HepG2 (cell line): ENCODE measurements at regions not wholly inside any gene's neighbourhood (a gene's known extent, or its start where the extent isn't known, plus 50 kb on each side); places are given as distances from the start of the nearest gene placed in this dataset.
A peak's percentile ranks its signal among the peaks of the same experiment; 100 is the strongest.

Experiments used
- ADNP ChIP-seq: sonication (generic); formaldehyde crosslinking; IDR thresholded peaks from 2 replicates; pipeline ENCODE4 v1.4.0; 2020; ENCODE audit warnings: missing genetic modification reagents
- AHDC1 ChIP-seq: sonication (generic); formaldehyde crosslinking; IDR thresholded peaks from 2 replicates; pipeline ENCODE4 v1.5.1; 2020; ENCODE audit warnings: mild to moderate bottlenecking, missing genetic modification reagents, borderline replicate concordance
- CAMTA2 ChIP-seq: sonication (generic); formaldehyde crosslinking; IDR thresholded peaks from 2 replicates; pipeline ENCODE4 v1.4.0; 2020; ENCODE audit warnings: mild to moderate bottlenecking, missing genetic modification reagents, borderline replicate concordance
- CEBPG ChIP-seq: IDR thresholded peaks from 2 replicates; pipeline ENCODE4 v1.6.1; 2016
- HOXD1 ChIP-seq: sonication (generic); formaldehyde crosslinking; IDR thresholded peaks from 2 replicates; pipeline ENCODE4 v1.5.0; 2020; ENCODE audit warnings: missing genetic modification reagents
- KDM1A ChIP-seq: IDR thresholded peaks from 2 replicates; pipeline ENCODE4 v1.6.1; 2016; ENCODE audit warnings: missing compliant biosample characterization
- KDM5B ChIP-seq: sonication (generic); formaldehyde crosslinking; IDR thresholded peaks from 2 replicates; pipeline ENCODE4 v1.4.0; 2020; ENCODE audit warnings: missing genetic modification reagents, mild to moderate bottlenecking, borderline replicate concordance
- MED8 ChIP-seq: sonication (generic); formaldehyde crosslinking; IDR thresholded peaks from 2 replicates; pipeline ENCODE4 v1.8.1; 2023; ENCODE audit warnings: mild to moderate bottlenecking, missing genetic modification reagents; ENCODE audit not compliant: insufficient replicate concordance
- MEIS1 ChIP-seq: sonication (generic); formaldehyde crosslinking; IDR thresholded peaks from 2 replicates; pipeline ENCODE4 v1.9.0; 2021; ENCODE audit warnings: mild to moderate bottlenecking, missing genetic modification reagents, moderate library complexity, borderline replicate concordance
- MLLT10 ChIP-seq: sonication (generic); formaldehyde crosslinking; IDR thresholded peaks from 2 replicates; pipeline ENCODE4 v1.4.0; 2020; ENCODE audit warnings: missing genetic modification reagents
- MTF2 ChIP-seq: sonication (generic); formaldehyde crosslinking; IDR thresholded peaks from 2 replicates; pipeline ENCODE4 v1.5.0; 2020; ENCODE audit warnings: missing genetic modification reagents, borderline replicate concordance
- NR2F6 ChIP-seq, 2 experiments: IDR thresholded peaks; 2 replicates each; pipeline ENCODE4 v1.6.1; 2016; ENCODE audit warnings: antibody characterized with exemption in 1 of 2, mild to moderate bottlenecking in 1 of 2
- SMAD3 ChIP-seq: sonication (generic); formaldehyde crosslinking; IDR thresholded peaks from 2 replicates; pipeline ENCODE4 v1.4.0; 2020; ENCODE audit warnings: missing genetic modification reagents
- TFE3 ChIP-seq: IDR thresholded peaks from 2 replicates; pipeline ENCODE4 v1.6.1; 2016
- ZBTB38 ChIP-seq: sonication (generic); formaldehyde crosslinking; IDR thresholded peaks from 2 replicates; pipeline ENCODE4 v1.5.1; 2020; ENCODE audit warnings: mild to moderate bottlenecking, missing genetic modification reagents
- ZC3H13 ChIP-seq: sonication (generic); formaldehyde crosslinking; IDR thresholded peaks from 2 replicates; pipeline ENCODE4 v1.8.1; 2023; ENCODE audit warnings: mild to moderate bottlenecking, missing genetic modification reagents, moderate library complexity
- ZNF343 ChIP-seq: sonication (generic); formaldehyde crosslinking; IDR thresholded peaks from 2 replicates; pipeline ENCODE4 v1.4.0; 2020; ENCODE audit warnings: mild to moderate bottlenecking, missing genetic modification reagents
- ZNF362 ChIP-seq: sonication (generic); formaldehyde crosslinking; IDR thresholded peaks from 2 replicates; pipeline ENCODE4 v1.4.0; 2020; ENCODE audit warnings: missing genetic modification reagents, mild to moderate bottlenecking, borderline replicate concordance
- ZNF563 ChIP-seq: sonication (generic); formaldehyde crosslinking; IDR thresholded peaks from 2 replicates; pipeline ENCODE4 v1.8.0; 2022; ENCODE audit warnings: mild to moderate bottlenecking, moderate library complexity, missing genetic modification reagents
- ZNF619 ChIP-seq: sonication (generic); formaldehyde crosslinking; IDR thresholded peaks from 2 replicates; pipeline ENCODE4 v1.4.0; 2020; ENCODE audit warnings: mild to moderate bottlenecking, missing genetic modification reagents
- ZNF777 ChIP-seq: sonication (generic); formaldehyde crosslinking; IDR thresholded peaks from 2 replicates; pipeline ENCODE4 v1.4.0; 2020; ENCODE audit warnings: missing genetic modification reagents
- ZSCAN22 ChIP-seq: sonication (generic); formaldehyde crosslinking; IDR thresholded peaks from 2 replicates; pipeline ENCODE4 v1.4.0; 2020; ENCODE audit warnings: mild to moderate bottlenecking, missing genetic modification reagents
- TF ChIP-seq, protein P1 (sequence below): IDR thresholded peaks from 2 replicates; pipeline ENCODE4 v1.6.1; 2012; ENCODE audit warnings: inconsistent platforms

DNA sequence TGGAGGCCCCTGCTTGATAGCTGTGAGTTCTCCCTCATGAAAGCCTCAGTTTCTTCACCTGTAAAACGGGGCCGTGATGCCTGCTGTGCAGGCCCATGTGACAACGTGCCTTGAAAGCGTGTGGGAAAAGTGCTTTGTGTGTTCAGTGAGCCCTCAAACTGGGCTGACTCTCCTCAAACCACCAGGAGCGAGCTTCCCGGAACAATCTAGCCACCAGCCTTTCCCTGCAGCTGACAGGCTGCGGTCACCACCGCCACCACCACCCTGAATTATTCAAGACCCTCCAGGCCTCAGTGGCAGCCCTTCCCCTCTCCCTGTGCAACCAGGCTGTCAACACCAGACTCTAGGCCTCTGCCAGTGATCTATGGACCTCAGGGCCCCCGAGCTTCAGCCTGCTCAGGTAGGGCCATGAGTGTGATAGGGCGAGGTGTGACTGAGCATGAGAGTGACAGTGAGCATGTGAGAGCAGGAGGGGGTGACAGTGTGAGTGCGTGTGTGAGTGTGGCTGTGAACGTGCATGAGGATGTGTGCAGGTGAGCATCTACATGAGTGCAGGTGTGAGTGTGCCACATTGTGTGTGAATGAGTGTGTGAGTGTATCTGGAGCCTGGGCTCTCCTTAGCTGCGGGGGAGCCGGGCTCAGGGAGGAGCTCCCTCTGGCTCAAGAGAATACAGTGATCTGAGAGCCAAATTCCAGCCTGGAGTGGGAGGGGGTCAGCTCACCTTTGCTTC is 53.3 kb upstream of the PSD2 start (continued):
- 0 out of 2 replicates have a peak, but pooled peaks have one; percentile 25 for TF ChIP-seq AHDC1
- TF ChIP-seq MLLT10, result no peak
- peak; percentile 52; the same call in 1 of the 2 replicates for TF ChIP-seq TFE3 (CRISPR knock-in tag)
- no peak for TF ChIP-seq CEBPG (CRISPR knock-in tag)
- no peak for TF ChIP-seq ZBTB38
- no peak for TF ChIP-seq ZSCAN22 (CRISPR knock-in tag)
- 0 out of 2 replicates have a peak, but pooled peaks have one; percentile 30 for TF ChIP-seq ZNF777 (CRISPR knock-in tag)
- TF ChIP-seq ZNF563 (CRISPR knock-in tag), result peak; percentile 89; the same call in 1 of the 2 replicates
- TF ChIP-seq ZC3H13 (CRISPR knock-in tag), result no peak
- no peak for TF ChIP-seq MED8 (CRISPR knock-in tag)
- TF ChIP-seq ZNF362, result no peak
- 0 out of 2 replicates have a peak, but pooled peaks have one; percentile 38 for TF ChIP-seq ADNP
- TF ChIP-seq NR2F6 (IDR thresholded peaks at IDR 0.05), result no peak
- TF ChIP-seq NR2F6 (CRISPR knock-in tag; IDR thresholded peaks at IDR 0.05), result 0 out of 2 replicates have a peak, but pooled peaks have one; percentile 20
- TF ChIP-seq SMAD3 (CRISPR knock-in tag), result no peak
- peak; percentile 56; the same call in 1 of the 2 replicates for TF ChIP-seq KDM1A
- no peak for TF ChIP-seq ZNF343
- TF ChIP-seq HOXD1, result no peak
- TF ChIP-seq KDM5B (CRISPR knock-in tag), result peak; percentile 86; the same call in 1 of the 2 replicates
- TF ChIP-seq MEIS1 (CRISPR knock-in tag), result 0 out of 2 replicates have a peak, but pooled peaks have one; percentile 51
- no peak for TF ChIP-seq CAMTA2 (CRISPR knock-in tag)
- TF ChIP-seq, protein P1, sequence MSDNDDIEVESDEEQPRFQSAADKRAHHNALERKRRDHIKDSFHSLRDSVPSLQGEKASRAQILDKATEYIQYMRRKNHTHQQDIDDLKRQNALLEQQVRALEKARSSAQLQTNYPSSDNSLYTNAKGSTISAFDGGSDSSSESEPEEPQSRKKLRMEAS, result no peak
- no peak for TF ChIP-seq ZNF619 (CRISPR knock-in tag)
- TF ChIP-seq MTF2 (CRISPR knock-in tag), result peak; percentile 20; the same call in 1 of the 2 replicates
